ENCODE measurements at regions not wholly inside any gene's neighbourhood (a gene's known extent, or its start where the extent isn't known, plus 50 kb on each side); places are given as distances from the start of the nearest gene placed in this dataset.

DNA sequence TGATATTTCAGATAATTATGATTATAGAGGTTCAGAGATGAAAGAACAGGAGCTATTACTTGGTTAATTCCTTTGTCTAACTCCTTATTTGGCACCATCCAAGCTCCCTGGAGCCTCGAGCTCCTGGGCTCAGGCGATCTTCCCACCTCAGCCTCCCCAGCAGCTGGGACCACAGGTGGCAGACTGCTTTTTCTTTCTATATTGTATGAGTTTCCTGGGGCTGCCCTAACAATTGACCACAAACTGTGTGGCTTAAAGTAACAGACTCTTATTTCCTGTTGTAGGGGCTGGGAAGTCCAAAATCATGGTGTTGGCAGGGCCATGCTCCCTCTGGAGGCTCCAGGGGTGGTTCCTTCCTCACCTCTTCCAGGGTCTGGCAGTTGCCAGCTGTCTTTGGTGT lies 163.3 kb upstream of the ADCY1 start:
- DNase-seq = no peak
- POLR2A ChIA-PET = no interaction called here

DNA sequence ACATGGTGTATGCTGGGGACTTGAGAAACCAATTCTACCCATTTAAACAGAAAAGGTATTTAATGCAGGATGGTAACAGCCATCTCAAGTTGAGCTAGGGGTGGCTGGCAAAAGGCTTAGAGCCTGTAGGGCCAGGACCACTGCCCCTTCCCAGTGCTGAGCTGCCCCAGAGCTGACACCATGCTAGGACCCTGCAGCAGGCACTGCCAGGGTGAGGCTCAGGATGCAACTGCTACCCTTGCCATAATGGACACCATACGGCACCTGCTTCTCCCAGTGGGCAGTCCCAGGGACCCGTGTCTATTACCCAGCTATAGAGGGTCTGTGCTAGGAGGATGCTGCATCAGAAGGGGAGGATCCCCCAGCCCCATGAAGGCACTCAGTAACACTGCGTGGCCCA lies 160.7 kb upstream of the ADCY1 start:
- ATAC-seq (ENCODE audit: poor library complexity) (no peak), DNase-seq (no peak)
- POLR2A ChIA-PET = no interaction called here
- H3K27me3 Mint-ChIP-seq = peaks cover 15% of the 10 kb centered on the region
- no peaks in the 10 kb centered on the region for H3K36me3 Mint-ChIP-seq (ENCODE audit: low read depth)
- CTCF ChIA-PET = no interaction called here
- H3K9me3 Mint-ChIP-seq = no peaks in the 10 kb centered on the region
- no peak overlapping the region for H3K4me3 Mint-ChIP-seq
- no peak overlapping the region for H3K4me3 ChIP-seq (ENCODE audit: low read length)
- peaks cover 0 to 2% of the 10 kb centered on the region in 2 experiments for H3K27me3 ChIP-seq (ENCODE audit: control insufficient read depth in 1 of 2, insufficient read depth in 2 of 2, low read length in 2 of 2)
- intact Hi-C loops (cut with DNase I, micrococcal nuclease) = no loop called here
- peaks cover 0 to 21% of the 10 kb centered on the region in 2 experiments for H3K9me3 ChIP-seq (ENCODE audit: control insufficient read depth in 1 of 2, insufficient read depth in 1 of 2, low read length in 2 of 2)
- TF ChIP-seq, protein P1, sequence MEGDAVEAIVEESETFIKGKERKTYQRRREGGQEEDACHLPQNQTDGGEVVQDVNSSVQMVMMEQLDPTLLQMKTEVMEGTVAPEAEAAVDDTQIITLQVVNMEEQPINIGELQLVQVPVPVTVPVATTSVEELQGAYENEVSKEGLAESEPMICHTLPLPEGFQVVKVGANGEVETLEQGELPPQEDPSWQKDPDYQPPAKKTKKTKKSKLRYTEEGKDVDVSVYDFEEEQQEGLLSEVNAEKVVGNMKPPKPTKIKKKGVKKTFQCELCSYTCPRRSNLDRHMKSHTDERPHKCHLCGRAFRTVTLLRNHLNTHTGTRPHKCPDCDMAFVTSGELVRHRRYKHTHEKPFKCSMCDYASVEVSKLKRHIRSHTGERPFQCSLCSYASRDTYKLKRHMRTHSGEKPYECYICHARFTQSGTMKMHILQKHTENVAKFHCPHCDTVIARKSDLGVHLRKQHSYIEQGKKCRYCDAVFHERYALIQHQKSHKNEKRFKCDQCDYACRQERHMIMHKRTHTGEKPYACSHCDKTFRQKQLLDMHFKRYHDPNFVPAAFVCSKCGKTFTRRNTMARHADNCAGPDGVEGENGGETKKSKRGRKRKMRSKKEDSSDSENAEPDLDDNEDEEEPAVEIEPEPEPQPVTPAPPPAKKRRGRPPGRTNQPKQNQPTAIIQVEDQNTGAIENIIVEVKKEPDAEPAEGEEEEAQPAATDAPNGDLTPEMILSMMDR (IDR thresholded peaks at IDR 0.05) = no peak
- no peaks in the 10 kb centered on the region for H3K36me3 ChIP-seq (ENCODE audit: insufficient read depth, low read length)
- no peaks in the 10 kb centered on the region for H3K4me1 Mint-ChIP-seq (ENCODE audit: low read depth)
- no peak overlapping the region for H3K27ac ChIP-seq (ENCODE audit: low read depth in 1 of 2, low read length in 2 of 2)
- no peaks in the 10 kb centered on the region for H3K4me1 ChIP-seq (ENCODE audit: insufficient read depth, low read length)
- H3K27ac Mint-ChIP-seq = no peak overlapping the region

More for the DNA sequence above, 163.3 kb upstream of the ADCY1 start:
- Mint-ChIP-seq H3K36me3 (ENCODE audit: low read depth) (no peaks in the 10 kb centered on the region), H3K27ac (no peak overlapping the region), H3K27me3 (peaks cover 11% of the 10 kb centered on the region), H3K4me3 (no peak overlapping the region), H3K9me3 (no peaks in the 10 kb centered on the region), H3K4me1 (ENCODE audit: low read depth) (no peaks in the 10 kb centered on the region)
- Histone ChIP-seq H3K4me3 (ENCODE audit: low read length) (no peak overlapping the region), H3K27ac (ENCODE audit: low read depth in 1 of 2, low read length in 2 of 2) (no peak overlapping the region), H3K9me3 (ENCODE audit: control insufficient read depth in 1 of 2, insufficient read depth in 1 of 2, low read length in 2 of 2) (peaks cover 0 to 31% of the 10 kb centered on the region in 2 experiments), H3K4me1 (ENCODE audit: insufficient read depth, low read length) (no peaks in the 10 kb centered on the region), H3K27me3 (ENCODE audit: control insufficient read depth in 1 of 2, insufficient read depth in 2 of 2, low read length in 2 of 2) (peaks cover 0 to 2% of the 10 kb centered on the region in 2 experiments), H3K36me3 (ENCODE audit: insufficient read depth, low read length) (no peaks in the 10 kb centered on the region)
- CTCF ChIA-PET = no interaction called here
- TF ChIP-seq, protein P1 (IDR thresholded peaks at IDR 0.05) = no peak
- intact Hi-C loops (cut with DNase I, micrococcal nuclease) = no loop called here
- no peak for ATAC-seq (ENCODE audit: poor library complexity)

DNA sequence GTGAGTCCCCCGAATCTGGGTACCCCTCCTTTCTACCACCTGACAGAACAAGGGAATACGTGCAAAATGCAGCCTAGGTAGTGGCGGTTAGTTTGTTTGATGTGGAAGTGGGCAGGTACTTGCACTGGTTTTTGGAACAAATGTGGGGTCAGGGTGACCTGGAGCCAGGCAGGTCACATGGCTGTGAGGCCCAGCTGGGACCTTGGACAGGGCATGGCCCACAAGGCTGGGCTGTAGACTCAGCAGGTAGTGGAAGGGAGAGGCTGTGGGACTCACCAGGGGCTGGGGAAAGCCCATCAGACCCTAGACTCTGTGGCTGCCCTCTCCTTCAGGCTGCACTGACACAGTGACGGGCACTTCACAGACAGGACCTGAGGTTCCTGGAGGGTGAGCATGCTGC lies 159.9 kb upstream of the ADCY1 start:
- Mint-ChIP-seq H3K4me1 (ENCODE audit: low read depth) (no peaks in the 10 kb centered on the region), H3K27ac (no peak overlapping the region), H3K36me3 (ENCODE audit: low read depth) (no peaks in the 10 kb centered on the region), H3K4me3 (no peak overlapping the region), H3K27me3 (peaks cover 12% of the 10 kb centered on the region), H3K9me3 (no peaks in the 10 kb centered on the region)
- Histone ChIP-seq H3K27me3 (ENCODE audit: control insufficient read depth in 1 of 2, insufficient read depth in 2 of 2, low read length in 2 of 2) (peaks cover 0 to 2% of the 10 kb centered on the region in 2 experiments), H3K27ac (ENCODE audit: low read depth in 1 of 2, low read length in 2 of 2) (no peak overlapping the region), H3K9me3 (ENCODE audit: control insufficient read depth in 1 of 2, insufficient read depth in 1 of 2, low read length in 2 of 2) (peaks cover 0 to 21% of the 10 kb centered on the region in 2 experiments), H3K36me3 (ENCODE audit: insufficient read depth, low read length) (no peaks in the 10 kb centered on the region), H3K4me3 (ENCODE audit: low read length) (no peak overlapping the region), H3K4me1 (ENCODE audit: insufficient read depth, low read length) (no peaks in the 10 kb centered on the region)
- TF ChIP-seq, protein P1 (IDR thresholded peaks at IDR 0.05) = no peak
- ChIA-PET POLR2A (no interaction called here), CTCF (no interaction called here)
- intact Hi-C loops (cut with DNase I, micrococcal nuclease) = no loop called here
- DNase-seq (no peak), ATAC-seq (ENCODE audit: poor library complexity) (no peak)
